ENCODE measurements at regions not wholly inside any gene's neighbourhood (a gene's known extent, or its start where the extent isn't known, plus 50 kb on each side); places are given as distances from the start of the nearest gene placed in this dataset.
A peak's percentile ranks its signal among the peaks of the same experiment; 100 is the strongest.
"Not testable (repeated sequence)": the region's sequence is repeated elsewhere in the genome, so short reads cannot be mapped to it uniquely, and the experiment has no call there.

GRCh38 chr3:78497767-78498166 lies 1270.0 kb downstream of the ROBO1 start:
- TF ChIP-seq, protein P1, sequence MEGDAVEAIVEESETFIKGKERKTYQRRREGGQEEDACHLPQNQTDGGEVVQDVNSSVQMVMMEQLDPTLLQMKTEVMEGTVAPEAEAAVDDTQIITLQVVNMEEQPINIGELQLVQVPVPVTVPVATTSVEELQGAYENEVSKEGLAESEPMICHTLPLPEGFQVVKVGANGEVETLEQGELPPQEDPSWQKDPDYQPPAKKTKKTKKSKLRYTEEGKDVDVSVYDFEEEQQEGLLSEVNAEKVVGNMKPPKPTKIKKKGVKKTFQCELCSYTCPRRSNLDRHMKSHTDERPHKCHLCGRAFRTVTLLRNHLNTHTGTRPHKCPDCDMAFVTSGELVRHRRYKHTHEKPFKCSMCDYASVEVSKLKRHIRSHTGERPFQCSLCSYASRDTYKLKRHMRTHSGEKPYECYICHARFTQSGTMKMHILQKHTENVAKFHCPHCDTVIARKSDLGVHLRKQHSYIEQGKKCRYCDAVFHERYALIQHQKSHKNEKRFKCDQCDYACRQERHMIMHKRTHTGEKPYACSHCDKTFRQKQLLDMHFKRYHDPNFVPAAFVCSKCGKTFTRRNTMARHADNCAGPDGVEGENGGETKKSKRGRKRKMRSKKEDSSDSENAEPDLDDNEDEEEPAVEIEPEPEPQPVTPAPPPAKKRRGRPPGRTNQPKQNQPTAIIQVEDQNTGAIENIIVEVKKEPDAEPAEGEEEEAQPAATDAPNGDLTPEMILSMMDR (IDR thresholded peaks at IDR 0.05) = peak; percentile 29
- Mint-ChIP-seq H3K4me1 (ENCODE audit: low read depth) (no peaks in the 10 kb centered on the region), H3K36me3 (ENCODE audit: low read depth) (no peaks in the 10 kb centered on the region), H3K4me3 (ENCODE audit: unreplicated experiment) (no peak overlapping the region), H3K27me3 (ENCODE audit: low read depth) (peaks cover 2% of the 10 kb centered on the region), H3K9me3 (ENCODE audit: low read depth) (peaks cover 6% of the 10 kb centered on the region), H3K27ac (ENCODE audit: unreplicated experiment) (no peak overlapping the region)
- no peak for DNase-seq (ENCODE audit: low spot score)

DNA sequence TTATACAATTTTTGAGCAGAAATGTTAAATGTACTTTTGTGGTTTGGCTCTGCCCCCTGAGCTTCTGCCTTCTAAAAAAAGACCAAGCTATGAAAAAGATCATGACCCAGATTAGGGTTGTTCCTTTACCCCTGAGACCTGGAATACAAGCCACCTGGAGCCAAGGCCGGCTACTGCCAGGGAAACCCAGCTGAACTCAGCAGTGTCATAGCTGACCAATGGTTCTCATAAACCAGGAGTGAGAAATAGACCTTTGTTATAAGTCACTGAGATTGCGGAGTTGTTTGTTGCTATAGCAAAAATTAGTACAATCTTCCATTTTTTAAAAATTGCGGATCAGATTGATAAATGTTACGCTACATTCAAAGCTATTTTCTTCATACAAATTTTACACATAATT lies 1261.7 kb downstream of the ROBO1 start:
- Mint-ChIP-seq H3K4me1 (ENCODE audit: low read depth) (peaks cover 12% of the 10 kb centered on the region), H3K27me3 (ENCODE audit: low read depth) (peaks cover under 1% of the 10 kb centered on the region), H3K27ac (ENCODE audit: unreplicated experiment) (no peak overlapping the region), H3K4me3 (ENCODE audit: unreplicated experiment) (no peak overlapping the region), H3K9me3 (ENCODE audit: low read depth) (peaks cover 3% of the 10 kb centered on the region), H3K36me3 (ENCODE audit: low read depth) (no peaks in the 10 kb centered on the region)
- no peak for DNase-seq (ENCODE audit: low spot score)
- TF ChIP-seq, protein P1 (IDR thresholded peaks at IDR 0.05) = no peak

DNA sequence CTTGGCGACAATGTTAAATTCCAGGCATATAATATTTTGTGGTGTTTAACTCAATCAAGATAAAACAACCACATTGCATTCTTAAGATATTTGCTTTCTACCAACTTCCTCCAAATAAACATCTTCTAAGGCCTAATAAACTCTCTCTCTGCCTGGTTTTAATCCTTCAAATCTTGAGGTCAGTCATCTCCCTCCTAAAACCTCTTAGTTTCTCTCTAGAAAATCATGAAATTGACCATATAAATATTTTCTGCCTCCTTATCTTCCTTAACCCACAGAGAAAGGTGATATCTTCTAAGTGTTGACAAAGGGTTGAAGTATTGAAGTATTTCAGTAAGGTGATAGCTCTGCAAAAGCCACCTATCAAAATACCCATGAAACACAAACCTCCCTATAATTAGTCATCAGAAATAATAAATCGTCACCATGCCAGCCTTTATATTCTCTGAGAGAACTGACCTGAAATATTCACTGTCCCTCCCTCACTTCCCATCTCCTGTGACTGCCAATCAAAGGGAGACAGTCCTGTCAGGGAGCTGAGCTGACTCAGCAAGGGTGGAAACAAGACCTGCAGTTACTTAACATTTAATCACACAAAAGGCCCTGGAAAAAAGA lies 1261.1 kb downstream of the ROBO1 start:
- H3K4me3 Mint-ChIP-seq (ENCODE audit: unreplicated experiment) = no peak overlapping the region
- TF ChIP-seq, protein P1 (IDR thresholded peaks at IDR 0.05) = no peak
- DNase-seq (ENCODE audit: low spot score) = no peak
- no peaks in the 10 kb centered on the region for H3K9me3 Mint-ChIP-seq (ENCODE audit: low read depth)
- peak overlapping the region; percentile 18 for H3K27ac Mint-ChIP-seq (ENCODE audit: unreplicated experiment)
- H3K36me3 Mint-ChIP-seq (ENCODE audit: low read depth) = no peaks in the 10 kb centered on the region
- peaks cover 12% of the 10 kb centered on the region for H3K4me1 Mint-ChIP-seq (ENCODE audit: low read depth)
- peaks cover 2% of the 10 kb centered on the region for H3K27me3 Mint-ChIP-seq (ENCODE audit: low read depth)

- TF ChIP-seq, protein P1 (IDR thresholded peaks at IDR 0.05) = no peak
- H3K9me3 Mint-ChIP-seq (ENCODE audit: low read depth) = no peaks in the 10 kb centered on the region
- no peak overlapping the region for H3K27ac Mint-ChIP-seq (ENCODE audit: unreplicated experiment)
- DNase-seq (ENCODE audit: low spot score) = no peak
- H3K4me1 Mint-ChIP-seq (ENCODE audit: low read depth) = peaks cover 12% of the 10 kb centered on the region
- peaks cover 2% of the 10 kb centered on the region for H3K27me3 Mint-ChIP-seq (ENCODE audit: low read depth)
- H3K4me3 Mint-ChIP-seq (ENCODE audit: unreplicated experiment) = no peak overlapping the region
- H3K36me3 Mint-ChIP-seq (ENCODE audit: low read depth) = no peaks in the 10 kb centered on the region
These were observed 1260.4 kb downstream of the ROBO1 start for GRCh38 chr3:78507196-78507984.

DNA sequence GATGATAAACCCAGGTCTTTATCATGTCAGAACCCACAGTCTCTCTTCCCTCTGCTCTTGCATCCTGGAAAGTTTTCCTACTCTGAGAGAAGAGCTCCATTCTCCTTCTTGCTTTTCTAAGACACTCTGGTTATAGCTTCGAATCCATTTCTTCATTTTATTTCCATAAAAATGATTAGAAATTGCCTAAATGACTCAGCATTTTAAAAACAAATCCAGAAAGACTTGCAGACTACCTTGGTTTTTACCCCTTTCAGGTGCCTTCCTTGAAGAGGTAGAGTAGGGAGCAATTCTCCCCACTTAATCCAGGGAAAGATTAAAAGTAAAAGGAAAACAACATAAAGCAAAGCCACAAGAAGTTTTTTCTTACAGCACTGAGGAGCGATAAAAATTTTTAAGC lies 1256.0 kb downstream of the ROBO1 start:
- Mint-ChIP-seq H3K9me3 (ENCODE audit: low read depth) (no peaks in the 10 kb centered on the region), H3K36me3 (ENCODE audit: low read depth) (no peaks in the 10 kb centered on the region), H3K27me3 (ENCODE audit: low read depth) (peaks cover 2% of the 10 kb centered on the region), H3K27ac (ENCODE audit: unreplicated experiment) (no peak overlapping the region), H3K4me3 (ENCODE audit: unreplicated experiment) (no peak overlapping the region), H3K4me1 (ENCODE audit: low read depth) (peaks cover 7% of the 10 kb centered on the region)
- no peak for DNase-seq (ENCODE audit: low spot score)
- TF ChIP-seq, protein P1 (IDR thresholded peaks at IDR 0.05) = no peak

DNA sequence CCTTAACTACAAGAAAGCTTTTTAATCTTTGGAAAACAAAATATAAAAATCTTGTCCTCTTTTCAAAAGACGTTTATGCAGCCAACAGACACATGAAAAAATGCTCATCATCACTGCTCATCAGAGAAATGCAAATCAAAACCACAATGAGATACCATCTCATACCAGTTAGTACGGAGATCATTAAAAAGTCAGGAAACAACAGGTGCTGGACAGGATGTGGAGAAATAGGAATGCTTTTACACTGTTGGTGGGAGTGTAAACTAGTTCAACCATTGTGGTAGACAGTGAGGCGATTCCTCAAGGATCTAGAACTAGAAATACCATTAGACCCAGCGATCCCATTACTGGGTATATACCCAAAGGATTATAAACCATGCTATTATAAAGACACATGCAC lies 1255.0 kb downstream of the ROBO1 start:
- H3K27ac Mint-ChIP-seq (ENCODE audit: unreplicated experiment); H3K9me3 Mint-ChIP-seq (ENCODE audit: low read depth); H3K27me3 Mint-ChIP-seq (ENCODE audit: low read depth); H3K36me3 Mint-ChIP-seq (ENCODE audit: low read depth); H3K4me1 Mint-ChIP-seq (ENCODE audit: low read depth); H3K4me3 Mint-ChIP-seq (ENCODE audit: unreplicated experiment); DNase-seq (ENCODE audit: low spot score): not testable (repeated sequence)
